ENCODE measurements at regions not wholly inside any gene's neighbourhood (a gene's known extent, or its start where the extent isn't known, plus 50 kb on each side); places are given as distances from the start of the nearest gene placed in this dataset.

DNA sequence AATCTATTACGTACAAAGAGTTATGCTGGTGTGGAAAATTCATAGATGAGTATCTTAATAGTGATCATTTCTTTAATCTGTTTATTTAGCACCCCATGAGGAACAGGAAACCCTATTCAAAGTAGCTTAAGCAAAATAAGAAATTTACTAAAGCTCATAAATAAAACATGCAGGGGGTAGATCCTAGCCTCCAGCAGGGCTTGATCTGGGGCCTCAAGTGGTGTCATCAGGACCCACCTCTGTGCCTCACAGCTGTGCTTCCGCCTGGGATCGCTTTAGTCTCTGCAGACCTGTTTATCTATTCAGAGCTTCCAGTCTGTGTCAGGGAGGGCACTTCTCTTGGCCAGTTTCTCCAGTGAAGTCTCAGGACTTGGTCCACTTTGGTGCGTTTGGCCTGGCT lies 171.0 kb upstream of the SLC24A5 start:
- intact Hi-C loops (cut with DNase I): no loop called here
- Histone ChIP-seq H3K27me3 (no peaks in the 10 kb centered on the region), H3K9ac (ENCODE audit: low read depth in 2 of 2, low read length in 2 of 2) (no peak overlapping the region), H3K4me1 (no peaks in the 10 kb centered on the region), H3K9me3 (no peaks in the 10 kb centered on the region), H3K4me3 (no peak overlapping the region), H3K36me3 (no peaks in the 10 kb centered on the region), H3K27ac (no peak overlapping the region)
- no peak for DNase-seq
- TF ChIP-seq, protein P1, sequence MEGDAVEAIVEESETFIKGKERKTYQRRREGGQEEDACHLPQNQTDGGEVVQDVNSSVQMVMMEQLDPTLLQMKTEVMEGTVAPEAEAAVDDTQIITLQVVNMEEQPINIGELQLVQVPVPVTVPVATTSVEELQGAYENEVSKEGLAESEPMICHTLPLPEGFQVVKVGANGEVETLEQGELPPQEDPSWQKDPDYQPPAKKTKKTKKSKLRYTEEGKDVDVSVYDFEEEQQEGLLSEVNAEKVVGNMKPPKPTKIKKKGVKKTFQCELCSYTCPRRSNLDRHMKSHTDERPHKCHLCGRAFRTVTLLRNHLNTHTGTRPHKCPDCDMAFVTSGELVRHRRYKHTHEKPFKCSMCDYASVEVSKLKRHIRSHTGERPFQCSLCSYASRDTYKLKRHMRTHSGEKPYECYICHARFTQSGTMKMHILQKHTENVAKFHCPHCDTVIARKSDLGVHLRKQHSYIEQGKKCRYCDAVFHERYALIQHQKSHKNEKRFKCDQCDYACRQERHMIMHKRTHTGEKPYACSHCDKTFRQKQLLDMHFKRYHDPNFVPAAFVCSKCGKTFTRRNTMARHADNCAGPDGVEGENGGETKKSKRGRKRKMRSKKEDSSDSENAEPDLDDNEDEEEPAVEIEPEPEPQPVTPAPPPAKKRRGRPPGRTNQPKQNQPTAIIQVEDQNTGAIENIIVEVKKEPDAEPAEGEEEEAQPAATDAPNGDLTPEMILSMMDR (IDR thresholded peaks at IDR 0.05): no peak

DNA sequence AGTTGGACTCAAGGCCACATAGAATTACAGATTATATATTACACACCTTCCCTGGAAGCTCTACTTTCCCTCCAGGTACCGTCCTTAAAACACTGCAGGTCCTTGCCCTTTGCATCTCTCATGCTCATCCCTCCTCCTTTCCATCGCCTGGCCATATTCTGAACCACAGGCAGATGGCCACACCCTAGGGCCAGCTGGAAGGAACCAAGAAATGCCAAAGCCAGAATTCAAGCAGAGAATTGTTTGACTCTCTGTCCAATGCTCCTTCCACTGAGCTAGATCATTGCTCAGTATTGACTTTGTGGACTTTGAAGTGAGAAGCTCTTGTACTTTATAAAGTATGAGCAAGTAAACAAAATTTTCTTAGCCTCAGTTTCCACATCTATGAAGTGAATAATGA lies 170.3 kb upstream of the SLC24A5 start:
- Histone ChIP-seq H3K9ac (ENCODE audit: low read depth in 2 of 2, low read length in 2 of 2) (no peak overlapping the region), H3K4me1 (no peaks in the 10 kb centered on the region), H3K27me3 (no peaks in the 10 kb centered on the region), H3K36me3 (no peaks in the 10 kb centered on the region), H3K27ac (no peak overlapping the region), H3K4me3 (no peak overlapping the region), H3K9me3 (no peaks in the 10 kb centered on the region)
- TF ChIP-seq, protein P1 (IDR thresholded peaks at IDR 0.05): no peak
- no peak for DNase-seq
- intact Hi-C loops (cut with DNase I): no loop called here

DNA sequence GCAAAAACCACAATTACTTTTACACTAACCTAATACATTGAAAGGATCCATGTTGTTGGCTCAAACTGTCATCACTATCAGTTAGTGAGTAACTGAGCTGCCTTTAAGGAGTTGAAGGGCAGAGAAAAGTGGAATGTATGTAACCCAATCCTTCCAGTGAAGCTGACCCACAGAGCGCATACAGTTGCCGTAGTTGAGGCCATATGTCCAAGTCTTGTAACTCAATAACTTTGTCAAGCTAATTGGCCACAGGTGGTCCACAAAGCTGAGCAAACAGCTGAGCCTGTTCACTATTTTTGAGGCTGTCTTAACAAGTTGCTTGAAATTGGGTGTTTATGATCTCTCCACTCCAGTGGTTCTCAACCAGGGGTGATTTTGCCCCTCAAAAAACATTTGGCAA lies 169.0 kb upstream of the SLC24A5 start:
- no peak overlapping the region for H3K27ac ChIP-seq
- H3K36me3 ChIP-seq: no peaks in the 10 kb centered on the region
- TF ChIP-seq, protein P1 (IDR thresholded peaks at IDR 0.05): no peak
- H3K9me3 ChIP-seq: no peaks in the 10 kb centered on the region
- intact Hi-C loops (cut with DNase I): no loop called here
- H3K9ac ChIP-seq (ENCODE audit: low read depth in 2 of 2, low read length in 2 of 2): no peak overlapping the region
- H3K4me1 ChIP-seq: no peaks in the 10 kb centered on the region
- H3K27me3 ChIP-seq: no peaks in the 10 kb centered on the region
- no peak overlapping the region for H3K4me3 ChIP-seq
- no peak for DNase-seq

DNA sequence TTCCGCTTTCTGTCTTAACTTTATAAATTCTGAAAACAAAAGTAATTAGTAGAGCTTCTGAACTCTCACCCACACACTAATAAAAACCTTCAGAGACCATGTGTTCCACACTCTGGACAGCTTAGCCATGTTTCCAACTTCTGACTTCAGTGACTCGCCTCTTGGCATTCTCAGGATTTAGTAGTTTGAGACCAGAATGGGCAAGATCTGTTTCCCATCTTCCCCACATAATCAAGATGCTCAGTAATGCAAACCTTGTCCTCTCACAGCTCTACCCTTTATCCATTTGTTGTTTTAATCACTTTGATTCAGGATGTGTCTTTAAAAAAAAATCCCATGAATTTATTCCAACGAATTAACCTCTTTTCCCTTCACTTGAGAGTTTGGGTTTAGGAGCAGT lies 166.6 kb upstream of the SLC24A5 start:
- Histone ChIP-seq H3K9ac (ENCODE audit: low read depth in 2 of 2, low read length in 2 of 2) (no peak overlapping the region), H3K4me1 (no peaks in the 10 kb centered on the region), H3K36me3 (no peaks in the 10 kb centered on the region), H3K4me3 (no peak overlapping the region), H3K27me3 (no peaks in the 10 kb centered on the region), H3K27ac (no peak overlapping the region), H3K9me3 (no peaks in the 10 kb centered on the region)
- intact Hi-C loops (cut with DNase I): no loop called here
- TF ChIP-seq, protein P1 (IDR thresholded peaks at IDR 0.05): no peak
- no peak for DNase-seq

DNA sequence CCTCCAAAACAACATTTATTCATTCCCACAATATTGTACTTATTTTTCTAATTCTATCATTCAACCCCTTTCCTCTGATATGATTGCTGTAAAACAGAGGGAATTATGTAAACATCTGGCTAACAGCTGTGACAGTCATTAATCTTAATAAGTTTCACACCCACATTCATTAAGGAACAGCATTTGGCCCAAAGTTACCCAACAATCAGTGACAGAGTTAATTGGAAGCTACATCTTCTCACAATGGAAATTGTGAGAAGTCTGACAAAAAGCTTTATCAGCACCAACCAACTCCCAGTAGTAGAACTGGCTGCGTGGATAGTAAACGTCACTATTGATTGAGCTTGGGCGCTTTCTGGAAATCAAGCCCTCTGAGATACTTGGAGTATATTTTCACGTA lies 165.8 kb upstream of the SLC24A5 start:
- no peaks in the 10 kb centered on the region for H3K36me3 ChIP-seq
- TF ChIP-seq, protein P1 (IDR thresholded peaks at IDR 0.05): no peak
- H3K27me3 ChIP-seq: no peaks in the 10 kb centered on the region
- H3K9ac ChIP-seq (ENCODE audit: low read depth in 2 of 2, low read length in 2 of 2): no peak overlapping the region
- no peak overlapping the region for H3K4me3 ChIP-seq
- H3K9me3 ChIP-seq: no peaks in the 10 kb centered on the region
- DNase-seq: no peak
- intact Hi-C loops (cut with DNase I): no loop called here
- no peaks in the 10 kb centered on the region for H3K4me1 ChIP-seq
- no peak overlapping the region for H3K27ac ChIP-seq
